ENCODE measurements at regions not wholly inside any gene's neighbourhood (a gene's known extent, or its start where the extent isn't known, plus 50 kb on each side); places are given as distances from the start of the nearest gene placed in this dataset.

DNA sequence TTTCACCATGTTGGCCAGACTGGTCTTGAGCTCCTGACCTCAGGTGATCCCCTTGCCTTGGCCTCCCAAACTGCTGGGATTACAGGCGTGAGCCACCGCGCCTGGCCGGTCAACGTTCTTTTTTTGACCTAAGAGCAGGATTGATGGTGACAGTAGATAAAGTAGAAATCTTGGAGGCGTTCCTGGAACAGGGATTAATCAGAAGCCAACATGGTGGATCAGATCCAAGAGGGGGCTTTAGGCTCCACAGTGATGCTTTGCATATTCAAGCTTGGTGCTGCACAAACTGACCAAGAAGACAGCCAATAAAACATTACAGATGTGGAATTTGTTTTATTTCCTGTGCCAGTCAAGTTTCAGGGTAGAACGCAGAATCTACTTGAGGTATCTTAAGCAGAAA is 271.2 kb downstream of the FGF9 start:
- no peaks in the 10 kb centered on the region for H3K4me1 Mint-ChIP-seq
- no peak for ATAC-seq
- H3K9me3 Mint-ChIP-seq = peaks cover 7% of the 10 kb centered on the region
- no peak overlapping the region for H3K4me3 Mint-ChIP-seq
- no peak overlapping the region for H3K27ac Mint-ChIP-seq
- DNase-seq (ENCODE audit: low spot score in 2 of 2) = no peak
- no peaks in the 10 kb centered on the region for H3K36me3 Mint-ChIP-seq

DNA sequence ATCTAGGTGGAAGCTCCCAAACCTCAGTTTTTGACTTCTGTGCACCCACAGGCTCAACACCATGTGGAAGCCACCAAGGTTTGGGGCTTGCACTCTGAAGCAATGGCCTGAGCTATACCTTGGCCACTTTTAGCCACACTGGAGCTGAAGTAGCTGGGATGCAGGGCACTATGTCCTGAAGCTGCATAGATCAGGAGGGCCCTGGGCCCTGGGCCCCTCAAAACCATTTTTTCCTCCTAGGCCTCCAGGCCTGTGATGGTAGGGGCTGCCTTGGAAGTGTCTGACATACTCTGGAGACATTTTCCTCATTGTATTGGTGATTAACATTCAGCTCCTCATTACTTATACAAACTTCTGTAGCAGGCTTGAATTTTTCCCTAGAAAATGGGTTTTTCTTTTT is 273.7 kb downstream of the FGF9 start:
- H3K36me3 Mint-ChIP-seq = no peaks in the 10 kb centered on the region

DNA sequence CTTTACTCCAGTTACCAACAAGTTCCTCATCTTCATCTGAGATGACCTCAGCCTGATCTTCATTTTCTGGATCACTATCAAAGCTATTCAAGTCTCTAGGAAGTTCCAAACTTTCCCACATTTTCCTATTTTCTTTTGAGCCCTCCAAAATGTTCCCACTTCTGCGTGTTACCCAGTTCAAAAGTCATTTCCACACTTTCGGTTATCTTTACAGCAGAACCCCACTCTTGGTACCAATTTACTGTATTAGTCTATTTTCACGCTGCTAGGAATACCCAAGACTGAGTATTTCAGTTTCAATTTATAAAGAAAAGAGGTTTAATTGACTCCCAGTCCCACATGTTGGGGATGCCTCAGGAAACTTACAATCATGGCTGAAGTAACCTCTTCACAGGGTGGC is 274.3 kb downstream of the FGF9 start:
- no peak for DNase-seq (ENCODE audit: low spot score in 2 of 2)
- Mint-ChIP-seq H3K4me3 (no peak overlapping the region), H3K4me1 (no peaks in the 10 kb centered on the region), H3K36me3 (no peaks in the 10 kb centered on the region), H3K9me3 (peaks cover 7% of the 10 kb centered on the region), H3K27ac (no peak overlapping the region)
- no peak for ATAC-seq

More for the DNA sequence above, 273.7 kb downstream of the FGF9 start:
- no peak for ATAC-seq
- Mint-ChIP-seq H3K27ac (no peak overlapping the region), H3K4me1 (no peaks in the 10 kb centered on the region), H3K9me3 (peaks cover 7% of the 10 kb centered on the region), H3K4me3 (no peak overlapping the region)
- DNase-seq (ENCODE audit: low spot score in 2 of 2) = no peak

DNA sequence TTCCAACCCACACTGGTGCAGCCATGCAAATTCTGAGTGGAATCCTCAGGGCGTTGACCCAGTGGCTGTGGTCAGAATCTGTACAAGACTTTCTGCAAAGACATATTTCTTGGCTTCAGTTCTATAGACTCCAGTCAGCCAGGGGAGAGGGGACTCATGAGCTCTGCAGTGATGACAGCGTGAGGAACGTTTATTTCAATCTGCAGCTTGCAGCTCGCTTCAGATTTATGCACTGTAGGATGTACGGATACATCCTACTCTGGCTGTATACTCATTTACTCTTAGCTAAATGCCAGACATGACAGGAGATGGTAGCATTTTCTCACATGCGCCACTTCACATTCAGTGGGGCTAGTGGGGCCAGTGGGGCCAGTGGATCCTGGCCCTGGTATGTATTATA is 276.1 kb downstream of the FGF9 start:
- Mint-ChIP-seq H3K9me3 (peaks cover 7% of the 10 kb centered on the region), H3K4me1 (no peaks in the 10 kb centered on the region), H3K36me3 (no peaks in the 10 kb centered on the region), H3K4me3 (no peak overlapping the region), H3K27ac (no peak overlapping the region)
- no peak for ATAC-seq
- DNase-seq (ENCODE audit: low spot score in 2 of 2) = no peak

DNA sequence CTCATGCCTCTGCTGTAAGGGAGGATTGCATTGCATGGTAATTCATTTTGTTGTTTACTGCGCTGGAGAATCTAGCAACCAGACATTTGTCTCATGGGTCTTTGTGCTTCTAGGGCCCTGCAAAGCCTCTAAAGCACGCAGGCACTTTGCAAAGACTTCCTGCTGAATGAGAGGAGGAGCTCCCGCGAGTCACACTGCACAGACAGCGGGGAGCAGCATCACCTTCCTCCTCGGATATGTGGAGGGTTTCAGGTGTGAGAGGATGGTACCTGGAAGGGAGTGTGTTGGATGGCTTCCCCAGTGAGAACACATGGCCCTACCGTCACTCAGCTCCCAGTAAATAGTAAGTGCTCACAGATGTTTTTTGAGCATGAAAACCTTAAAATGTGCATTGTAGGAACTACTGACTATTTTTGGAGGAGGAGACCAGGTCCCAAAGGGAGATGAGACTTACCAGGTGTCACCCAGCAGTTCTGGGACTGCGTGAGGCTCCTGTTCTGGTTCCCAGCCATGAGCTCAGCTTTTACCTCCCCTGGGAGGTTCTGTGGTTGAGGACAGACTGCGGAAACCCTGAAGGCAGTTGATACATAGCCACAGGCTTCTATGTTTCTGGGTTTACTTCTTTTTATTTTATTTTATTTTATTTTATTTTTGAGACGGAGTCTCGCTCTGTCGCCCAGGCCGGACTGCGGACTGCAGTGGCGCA is 278.0 kb downstream of the FGF9 start:
- DNase-seq (ENCODE audit: low spot score in 2 of 2) (no peak), ATAC-seq (no peak)
- Mint-ChIP-seq H3K36me3 (no peaks in the 10 kb centered on the region), H3K9me3 (peaks cover 7% of the 10 kb centered on the region), H3K27ac (no peak overlapping the region), H3K4me1 (no peaks in the 10 kb centered on the region), H3K4me3 (no peak overlapping the region)

DNA sequence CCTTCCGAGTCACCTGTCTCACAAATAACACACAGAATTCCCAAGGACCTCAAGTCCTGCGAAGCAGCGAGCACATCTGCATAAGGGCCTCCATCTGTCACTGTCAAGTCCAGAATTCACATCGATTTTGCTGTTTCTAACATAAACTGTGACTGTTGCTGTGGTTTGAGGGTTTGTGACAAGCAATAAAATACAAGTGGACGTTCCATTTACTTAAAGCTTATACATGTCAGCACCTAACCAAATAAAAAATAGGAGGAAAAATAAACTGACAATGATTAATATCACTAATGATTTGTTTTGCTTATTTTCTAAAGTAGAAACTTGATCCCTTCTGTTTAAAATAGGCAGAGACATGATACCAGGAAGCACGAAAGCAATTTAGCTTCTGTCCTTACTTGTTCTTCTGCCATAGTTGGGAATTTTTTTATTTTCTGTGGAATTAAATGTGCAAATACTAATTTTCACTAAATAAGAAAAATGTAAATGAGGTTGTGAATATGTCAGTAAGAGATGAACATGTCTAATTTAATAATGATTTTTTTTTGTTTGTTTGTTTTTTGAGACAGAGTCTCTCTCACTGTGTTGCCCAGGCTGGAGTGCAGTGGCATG is 279.1 kb downstream of the FGF9 start:
- Mint-ChIP-seq H3K9me3 (peaks cover 7% of the 10 kb centered on the region), H3K27ac (no peak overlapping the region), H3K4me1 (no peaks in the 10 kb centered on the region), H3K36me3 (no peaks in the 10 kb centered on the region), H3K4me3 (no peak overlapping the region)
- no peak for DNase-seq (ENCODE audit: low spot score in 2 of 2)
- ATAC-seq = no peak

DNA sequence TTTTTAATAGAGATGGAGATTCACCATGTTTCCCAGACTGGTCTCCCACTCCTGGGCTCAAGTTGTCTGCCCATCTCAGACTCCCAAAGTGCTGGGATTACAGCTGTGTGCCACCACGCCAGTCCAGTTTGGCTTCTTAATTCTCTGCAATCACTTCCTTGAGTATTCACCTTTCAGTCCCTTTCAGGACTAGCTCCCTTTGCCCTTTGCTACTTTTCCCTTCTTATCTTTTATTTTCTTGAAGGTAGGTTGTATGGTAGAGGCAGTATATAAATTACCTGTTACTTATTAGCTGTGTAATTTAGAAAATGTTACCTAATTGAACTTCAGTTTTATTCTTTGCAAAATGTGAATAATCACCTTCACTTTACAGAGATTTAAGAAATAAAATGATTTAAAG is 285.8 kb downstream of the FGF9 start:
- Mint-ChIP-seq H3K4me3 (no peak overlapping the region), H3K9me3 (peaks cover 3% of the 10 kb centered on the region), H3K4me1 (no peaks in the 10 kb centered on the region), H3K36me3 (no peaks in the 10 kb centered on the region), H3K27ac (no peak overlapping the region)
- no peak for ATAC-seq
- no peak for DNase-seq (ENCODE audit: low spot score in 2 of 2)

DNA sequence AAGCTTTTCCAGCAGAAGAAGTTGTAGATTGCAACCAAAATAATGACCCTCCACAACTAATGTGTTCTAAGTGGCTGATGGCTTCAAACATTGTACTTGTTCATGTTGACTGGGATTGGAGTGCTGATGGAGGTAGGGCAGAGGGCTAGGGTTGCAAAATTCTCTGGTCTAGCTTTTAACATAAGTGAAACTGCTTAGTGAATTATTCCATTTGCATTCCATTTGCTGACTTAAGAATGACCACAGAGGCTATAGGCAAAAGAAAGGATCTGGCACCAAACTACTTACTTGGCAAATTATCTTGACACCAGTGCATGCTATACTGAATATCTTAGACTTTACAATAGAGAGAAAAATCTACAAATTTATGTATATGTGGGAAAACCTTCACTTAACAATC is 287.0 kb downstream of the FGF9 start:
- H3K36me3 Mint-ChIP-seq = no peaks in the 10 kb centered on the region
- no peak for DNase-seq (ENCODE audit: low spot score in 2 of 2)
- H3K4me3 Mint-ChIP-seq = no peak overlapping the region
- no peak for ATAC-seq
- no peaks in the 10 kb centered on the region for H3K4me1 Mint-ChIP-seq
- H3K9me3 Mint-ChIP-seq = peaks cover 3% of the 10 kb centered on the region
- H3K27ac Mint-ChIP-seq = no peak overlapping the region

DNA sequence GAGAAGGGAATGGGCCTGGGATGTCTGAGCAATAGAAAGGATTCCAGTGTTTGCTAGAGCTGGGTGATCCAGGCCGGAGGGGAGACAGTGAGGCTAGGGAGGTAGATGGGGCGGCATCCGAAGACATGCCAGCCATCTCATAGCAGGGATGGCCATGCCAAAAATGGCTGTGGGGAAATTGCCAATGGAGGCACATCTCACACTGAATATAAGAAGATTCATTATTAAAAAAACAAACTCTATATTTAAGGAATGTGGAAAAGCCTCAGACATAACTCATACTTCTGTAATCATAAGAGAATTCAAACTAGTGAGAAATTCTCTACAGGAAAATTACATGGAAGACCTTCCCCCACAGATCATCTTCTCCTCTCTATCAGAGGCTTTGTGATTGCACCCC is 289.2 kb downstream of the FGF9 start:
- no peak for ATAC-seq
- DNase-seq (ENCODE audit: low spot score in 2 of 2) = no peak
- no peak overlapping the region for H3K27ac Mint-ChIP-seq
- no peak overlapping the region for H3K4me3 Mint-ChIP-seq
- H3K9me3 Mint-ChIP-seq = peaks cover 3% of the 10 kb centered on the region
- H3K4me1 Mint-ChIP-seq = no peaks in the 10 kb centered on the region
- H3K36me3 Mint-ChIP-seq = no peaks in the 10 kb centered on the region

DNA sequence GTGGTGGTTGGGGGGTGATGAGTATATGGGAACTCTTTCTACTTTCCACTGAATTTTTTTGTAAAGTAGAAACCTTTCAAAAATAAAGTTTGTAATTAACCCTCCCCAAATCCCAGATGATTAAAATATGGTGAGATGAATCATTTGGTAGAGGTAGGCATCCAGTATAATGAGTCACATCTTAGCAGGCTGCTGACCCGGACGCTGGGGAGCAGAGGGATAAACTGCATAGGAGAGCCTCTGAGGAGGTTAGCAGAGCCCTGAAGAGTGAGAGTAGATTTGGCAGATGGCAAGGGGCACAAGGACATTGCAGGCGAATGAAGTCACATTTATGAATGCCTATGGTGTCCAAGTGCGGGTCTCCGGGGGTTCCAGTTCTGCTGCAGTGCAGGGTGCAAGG is 293.8 kb downstream of the FGF9 start:
- H3K4me1 Mint-ChIP-seq = no peaks in the 10 kb centered on the region
- peaks cover 3% of the 10 kb centered on the region for H3K9me3 Mint-ChIP-seq
- DNase-seq (ENCODE audit: low spot score in 2 of 2) (no peak), ATAC-seq (no peak)
- no peak overlapping the region for H3K4me3 Mint-ChIP-seq
- H3K27ac Mint-ChIP-seq = no peak overlapping the region
- no peaks in the 10 kb centered on the region for H3K36me3 Mint-ChIP-seq

DNA sequence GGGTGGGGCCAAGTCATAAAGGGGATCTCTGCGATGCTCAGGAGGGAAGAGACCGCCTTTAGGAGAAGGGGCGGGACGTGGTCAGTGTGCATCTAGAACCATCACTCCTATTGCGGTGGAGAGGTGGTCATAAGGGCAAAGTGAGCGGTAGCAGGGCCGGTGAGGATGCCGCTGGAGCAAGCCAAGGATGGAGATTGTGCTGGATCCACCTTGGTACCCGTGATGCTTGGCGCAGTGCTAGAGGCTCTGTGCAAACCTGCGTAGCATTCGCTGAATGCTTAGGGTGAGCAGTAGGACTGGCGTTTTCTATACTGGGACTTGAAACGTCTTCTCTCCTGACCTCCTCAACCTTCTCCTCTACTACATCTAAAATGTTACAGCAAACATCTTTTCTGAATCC is 294.2 kb downstream of the FGF9 start:
- Mint-ChIP-seq H3K27ac (no peak overlapping the region), H3K36me3 (no peaks in the 10 kb centered on the region), H3K4me3 (no peak overlapping the region), H3K4me1 (no peaks in the 10 kb centered on the region), H3K9me3 (peaks cover 3% of the 10 kb centered on the region)
- DNase-seq (ENCODE audit: low spot score in 2 of 2) = no peak
- no peak for ATAC-seq

DNA sequence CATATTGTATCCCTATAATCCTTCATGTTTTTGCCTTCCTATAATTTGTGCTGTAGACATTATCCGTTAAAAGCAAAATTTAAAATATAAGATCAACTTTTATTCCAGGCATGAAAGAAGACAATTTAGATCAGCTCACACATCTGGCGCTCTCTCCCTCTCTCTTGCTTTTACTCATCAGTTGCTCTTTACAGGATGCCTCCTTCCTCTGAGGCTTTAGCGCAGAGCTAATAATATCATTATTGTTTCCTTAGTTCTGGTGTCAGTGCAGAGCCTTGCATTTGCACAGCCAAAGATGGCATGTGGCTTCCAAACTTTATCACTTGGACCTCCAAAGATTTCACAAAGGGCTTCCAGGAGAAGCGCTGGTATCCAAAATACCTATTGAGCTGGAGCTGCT is 295.1 kb downstream of the FGF9 start:
- Mint-ChIP-seq H3K9me3 (peaks cover 3% of the 10 kb centered on the region), H3K36me3 (no peaks in the 10 kb centered on the region), H3K4me1 (no peaks in the 10 kb centered on the region), H3K27ac (no peak overlapping the region), H3K4me3 (no peak overlapping the region)
- DNase-seq (ENCODE audit: low spot score in 2 of 2) (no peak), ATAC-seq (no peak)

DNA sequence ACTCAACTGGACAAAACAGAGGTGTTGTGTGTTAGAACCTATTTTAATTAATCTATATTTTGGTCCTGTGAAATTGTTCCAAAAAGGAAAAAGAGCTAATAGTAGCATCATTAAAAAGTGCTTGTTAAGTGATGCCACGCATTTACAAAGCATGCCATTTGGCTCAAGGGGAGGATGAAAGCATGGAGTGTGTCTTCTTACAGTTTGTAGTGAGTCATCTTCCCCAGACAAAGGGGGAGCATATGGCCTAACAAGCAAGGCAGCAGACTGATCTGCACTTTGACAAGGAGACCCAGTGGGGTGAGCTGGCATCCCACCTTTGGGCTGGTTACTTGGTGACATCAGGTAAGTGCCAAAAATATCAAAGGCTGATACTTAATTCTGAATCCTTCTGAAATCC is 297.0 kb downstream of the FGF9 start:
- Mint-ChIP-seq H3K9me3 (no peaks in the 10 kb centered on the region), H3K27ac (no peak overlapping the region)

DNA sequence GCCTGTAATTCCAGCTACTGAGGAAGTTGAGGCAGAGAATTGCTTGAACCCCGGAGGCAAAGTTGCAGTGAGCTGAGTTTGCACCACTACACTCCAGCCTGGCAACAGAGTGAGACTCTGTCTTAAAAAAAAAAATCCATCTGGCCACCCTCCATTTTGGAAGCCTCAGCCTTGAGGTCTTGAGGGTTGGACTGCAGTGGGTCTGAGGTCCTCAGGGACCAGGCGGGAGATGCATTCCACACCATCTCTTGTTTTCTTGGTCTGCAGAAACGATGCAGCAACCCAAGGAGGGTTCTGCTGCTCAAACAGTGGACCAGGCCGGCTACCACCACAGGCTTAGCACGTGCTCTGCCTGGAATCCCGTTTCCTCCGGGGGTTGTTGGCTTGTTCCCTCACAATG is 299.3 kb downstream of the FGF9 start:
- no peak for ATAC-seq
- no peak overlapping the region for H3K4me3 Mint-ChIP-seq
- H3K27ac Mint-ChIP-seq = no peak overlapping the region

More for the DNA sequence above, 297.0 kb downstream of the FGF9 start:
- Mint-ChIP-seq H3K36me3 (no peaks in the 10 kb centered on the region), H3K4me1 (no peaks in the 10 kb centered on the region), H3K4me3 (no peak overlapping the region)
- ATAC-seq (no peak), DNase-seq (ENCODE audit: low spot score in 2 of 2) (no peak)

DNA sequence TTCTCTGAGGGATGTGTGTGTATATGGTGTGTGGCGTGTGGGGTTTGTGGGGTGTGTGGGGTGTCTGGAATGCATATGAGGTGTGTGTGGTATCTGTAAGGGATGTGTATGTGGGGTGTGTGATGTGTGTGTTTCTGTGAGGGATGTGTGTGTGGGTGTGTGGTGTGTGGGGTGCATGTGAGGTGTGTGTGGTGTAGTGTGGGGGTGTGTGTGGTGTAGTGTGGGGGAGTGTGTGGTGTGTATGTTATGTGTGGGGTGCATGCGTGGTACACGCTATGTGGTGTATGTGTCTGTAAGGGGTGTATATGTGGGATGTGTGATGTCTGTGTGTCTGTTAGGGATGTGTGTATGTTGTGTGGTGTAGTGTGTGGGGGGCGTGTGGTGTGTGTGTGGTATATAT is 300.0 kb downstream of the FGF9 start:
- H3K4me1 Mint-ChIP-seq = no peaks in the 10 kb centered on the region
- H3K4me3 Mint-ChIP-seq = no peak overlapping the region

More for the DNA sequence above, 299.3 kb downstream of the FGF9 start:
- DNase-seq (ENCODE audit: low spot score in 2 of 2) = no peak
- Mint-ChIP-seq H3K9me3 (no peaks in the 10 kb centered on the region), H3K36me3 (no peaks in the 10 kb centered on the region), H3K4me1 (no peaks in the 10 kb centered on the region)

More for the DNA sequence above, 300.0 kb downstream of the FGF9 start:
- H3K9me3 Mint-ChIP-seq = no peaks in the 10 kb centered on the region
- no peaks in the 10 kb centered on the region for H3K36me3 Mint-ChIP-seq
- H3K27ac Mint-ChIP-seq = no peak overlapping the region
- DNase-seq (ENCODE audit: low spot score in 2 of 2) (no peak), ATAC-seq (peak; percentile 8)

Measured in stimulated activated effector memory CD8-positive, alpha-beta T cell treated with anti-CD3 and anti-CD28 coated beads, Interleukin-12 subunit alpha, Interleukin-12 subunit beta, amount 100 ng/mL, for 72 hours (primary cell).